BJ (cell line): ENCODE measurements at regions not wholly inside any gene's neighbourhood (a gene's known extent, or its start where the extent isn't known, plus 50 kb on each side); places are given as distances from the start of the nearest gene placed in this dataset.

Source experiments
- CTCF ChIA-PET: fragments of 350-600 bp; formaldehyde crosslinking; extraction: SDS; loops from one replicate; lab custom pipeline; 2021; ENCODE audit warnings: antibody characterized with exemption, inconsistent platforms; lab: Yijun Ruan, JAX
- POLR2A ChIA-PET: fragments of 300-600 bp; sonication (Branson Sonifier 250); formaldehyde crosslinking; extraction: SDS; loops from one replicate; lab custom pipeline; 2021; ENCODE audit warnings: antibody characterized with exemption; lab: Charles Lee
- DNase-seq: peaks from one replicate; pipeline ENCODE4 v3.0.0-alpha.2; 2011; ENCODE audit warnings: low read depth
- H3K27me3 ChIP-seq: 2 replicates; pipeline ENCODE4 v1.6.0; 2011; ENCODE audit warnings: low read length; ENCODE audit not compliant: control insufficient read depth, insufficient read depth
- H3K36me3 ChIP-seq: 2 replicates; pipeline ENCODE4 v1.5.1; 2011; ENCODE audit warnings: low read length; ENCODE audit not compliant: control insufficient read depth, insufficient read depth
- H3K4me3 ChIP-seq: 2 replicates; pipeline ENCODE4 v1.5.1; 2011; ENCODE audit warnings: low read depth, mild to moderate bottlenecking, control low read depth, low read length
- CTCF ChIP-seq: IDR thresholded peaks from 2 replicates; pipeline ENCODE4 v1.5.1; 2011; ENCODE audit warnings: low read depth, mild to moderate bottlenecking, control low read depth, inconsistent platforms, low read length, moderate library complexity; ENCODE audit not compliant: insufficient read depth

GRCh38 chr13:65603160-65603559 is 1627.0 kb downstream of the PCDH9 start:
- DNase-seq, result no peak
- TF ChIP-seq CTCF, result no peak
- Histone ChIP-seq H3K27me3 (no peaks in the 10 kb centered on the region), H3K36me3 (no peaks in the 10 kb centered on the region), H3K4me3 (no peak overlapping the region)
- POLR2A ChIA-PET, result no interaction called here
- CTCF ChIA-PET, result no interaction called here

DNA sequence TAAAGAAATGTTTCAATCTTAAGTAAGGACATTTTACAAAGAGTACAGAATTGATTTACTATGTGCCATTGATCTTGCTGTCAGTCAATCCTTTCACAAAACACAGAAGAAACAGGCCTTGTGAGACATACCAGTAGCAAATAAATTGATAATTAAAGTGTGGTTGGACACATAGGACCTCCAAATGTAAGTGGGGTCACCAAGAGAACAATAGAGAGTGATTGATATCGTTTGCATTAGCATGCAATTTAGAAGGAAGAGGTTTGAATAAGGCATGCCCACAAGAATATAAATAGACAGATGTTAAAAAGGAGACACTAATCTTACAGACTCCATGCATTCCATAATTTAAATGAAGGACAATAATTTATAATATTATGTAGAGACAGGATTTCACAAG is 1628.3 kb downstream of the PCDH9 start:
- DNase-seq, result no peak
- H3K27me3 ChIP-seq, result no peaks in the 10 kb centered on the region
- H3K36me3 ChIP-seq, result no peaks in the 10 kb centered on the region
- no peak for TF ChIP-seq CTCF
- no peak overlapping the region for H3K4me3 ChIP-seq
- ChIA-PET CTCF (no interaction called here), POLR2A (no interaction called here)

DNA sequence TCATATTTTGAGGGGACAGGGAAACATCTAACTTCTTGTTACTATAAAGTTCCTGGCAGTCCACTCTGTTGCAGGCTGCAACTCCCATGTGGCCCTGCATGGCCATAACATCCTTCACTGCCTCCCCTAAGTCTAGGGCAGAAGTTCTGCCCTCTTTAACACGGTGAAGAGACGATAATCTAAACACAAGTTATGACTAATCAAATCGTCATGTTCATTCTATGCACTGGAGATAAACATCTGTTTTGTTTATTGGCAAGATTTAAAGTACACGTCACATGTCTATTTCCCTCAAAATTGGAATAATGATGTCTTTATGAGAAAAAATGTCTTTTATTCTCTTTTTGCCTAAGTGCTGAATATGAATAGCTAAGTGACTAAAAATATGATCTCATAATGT is 1629.4 kb downstream of the PCDH9 start:
- Histone ChIP-seq H3K4me3 (no peak overlapping the region), H3K27me3 (no peaks in the 10 kb centered on the region), H3K36me3 (no peaks in the 10 kb centered on the region)
- CTCF ChIA-PET, result no interaction called here
- POLR2A ChIA-PET, result no interaction called here
- no peak for TF ChIP-seq CTCF
- no peak for DNase-seq

DNA sequence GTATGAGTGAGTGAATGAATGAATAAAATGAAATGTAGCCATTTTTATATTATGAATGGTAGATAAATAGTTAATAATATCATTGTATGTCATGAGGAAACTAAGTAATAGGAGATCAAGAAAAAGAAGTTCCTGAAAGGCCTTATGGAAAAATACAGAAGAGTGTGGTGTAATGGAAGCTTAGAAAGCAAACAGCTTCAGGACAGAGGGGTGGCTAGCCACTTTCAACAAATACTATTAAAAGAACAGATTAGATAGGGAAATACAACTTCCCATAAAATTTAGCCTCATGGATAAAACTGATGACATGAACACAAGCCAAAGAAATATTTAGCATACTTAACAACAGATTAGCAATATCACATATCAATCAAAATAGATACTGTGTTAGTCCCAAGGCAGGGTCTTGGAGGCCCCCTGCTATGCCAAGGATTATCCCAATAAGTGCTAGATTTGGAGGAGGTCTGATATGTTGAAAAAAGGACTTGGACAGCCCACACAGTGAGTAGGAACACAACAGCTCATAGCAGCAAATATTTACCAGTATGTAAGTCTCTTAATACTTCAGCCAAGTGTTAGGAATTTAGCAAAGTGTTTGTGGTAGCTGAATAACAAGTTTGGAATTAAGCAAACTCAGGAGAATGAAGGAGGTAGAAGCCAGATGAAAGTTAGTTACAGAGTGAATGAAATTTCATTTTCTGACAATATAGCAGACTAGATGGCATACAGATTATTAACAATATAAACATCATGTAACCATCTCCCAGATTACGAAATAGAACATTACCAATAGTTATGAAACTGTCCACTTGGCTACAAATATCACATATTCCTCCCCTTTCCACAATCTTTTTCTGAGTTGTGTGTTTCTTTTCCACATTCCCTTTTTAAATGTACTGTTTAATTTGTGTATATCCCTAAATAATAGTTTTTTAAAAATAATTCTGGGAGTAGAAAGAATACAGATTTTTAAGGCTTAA is 1632.0 kb downstream of the PCDH9 start:
- H3K27me3 ChIP-seq, result no peaks in the 10 kb centered on the region
- TF ChIP-seq CTCF, result no peak
- no peak overlapping the region for H3K4me3 ChIP-seq
- H3K36me3 ChIP-seq, result no peaks in the 10 kb centered on the region
- DNase-seq, result peak; percentile 52
- ChIA-PET CTCF (no interaction called here), POLR2A (no interaction called here)

- CTCF ChIA-PET, result no interaction called here
- TF ChIP-seq CTCF, result no peak
- Histone ChIP-seq H3K27me3 (no peaks in the 10 kb centered on the region), H3K36me3 (no peaks in the 10 kb centered on the region), H3K4me3 (no peak overlapping the region)
- DNase-seq, result no peak
- POLR2A ChIA-PET, result no interaction called here
These were observed 1634.2 kb downstream of the PCDH9 start for GRCh38 chr13:65595916-65596315.
